ENCODE measurements at regions not wholly inside any gene's neighbourhood (a gene's known extent, or its start where the extent isn't known, plus 50 kb on each side); places are given as distances from the start of the nearest gene placed in this dataset.
A peak's percentile ranks its signal among the peaks of the same experiment; 100 is the strongest.

GRCh38 chr13:33403807-33404362, 118.3 kb upstream of the STARD13 start:
- no peaks in the 10 kb centered on the region for H3K27me3 ChIP-seq
- WGBS = 78% methylated on average over 5 of the region's 5 CpGs
- peaks cover 7 to 36% (median 28%) of the 10 kb centered on the region in 4 donors for H3K4me1 ChIP-seq
- DNase-seq (ENCODE audit: extremely low spot score) = no peak
- H3K36me3 ChIP-seq = no peaks in the 10 kb centered on the region
- intact Hi-C loops (cut with DNase I) = no loop called here
- no peak overlapping the region for H3K27ac ChIP-seq (replicated peaks in 1 of 4)
- H3K4me3 ChIP-seq = no peak overlapping the region
- TF ChIP-seq, protein P1, sequence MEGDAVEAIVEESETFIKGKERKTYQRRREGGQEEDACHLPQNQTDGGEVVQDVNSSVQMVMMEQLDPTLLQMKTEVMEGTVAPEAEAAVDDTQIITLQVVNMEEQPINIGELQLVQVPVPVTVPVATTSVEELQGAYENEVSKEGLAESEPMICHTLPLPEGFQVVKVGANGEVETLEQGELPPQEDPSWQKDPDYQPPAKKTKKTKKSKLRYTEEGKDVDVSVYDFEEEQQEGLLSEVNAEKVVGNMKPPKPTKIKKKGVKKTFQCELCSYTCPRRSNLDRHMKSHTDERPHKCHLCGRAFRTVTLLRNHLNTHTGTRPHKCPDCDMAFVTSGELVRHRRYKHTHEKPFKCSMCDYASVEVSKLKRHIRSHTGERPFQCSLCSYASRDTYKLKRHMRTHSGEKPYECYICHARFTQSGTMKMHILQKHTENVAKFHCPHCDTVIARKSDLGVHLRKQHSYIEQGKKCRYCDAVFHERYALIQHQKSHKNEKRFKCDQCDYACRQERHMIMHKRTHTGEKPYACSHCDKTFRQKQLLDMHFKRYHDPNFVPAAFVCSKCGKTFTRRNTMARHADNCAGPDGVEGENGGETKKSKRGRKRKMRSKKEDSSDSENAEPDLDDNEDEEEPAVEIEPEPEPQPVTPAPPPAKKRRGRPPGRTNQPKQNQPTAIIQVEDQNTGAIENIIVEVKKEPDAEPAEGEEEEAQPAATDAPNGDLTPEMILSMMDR (IDR thresholded peaks at IDR 0.05) = no peak
- TF ChIP-seq POLR2AphosphoS5 (IDR thresholded peaks at IDR 0.05) (no peak), EP300 (IDR thresholded peaks at IDR 0.05) (no peak), POLR2A (IDR thresholded peaks at IDR 0.05; ENCODE audit: low read depth) (no peak)
- H3K9me3 ChIP-seq = no peaks in the 10 kb centered on the region

DNA sequence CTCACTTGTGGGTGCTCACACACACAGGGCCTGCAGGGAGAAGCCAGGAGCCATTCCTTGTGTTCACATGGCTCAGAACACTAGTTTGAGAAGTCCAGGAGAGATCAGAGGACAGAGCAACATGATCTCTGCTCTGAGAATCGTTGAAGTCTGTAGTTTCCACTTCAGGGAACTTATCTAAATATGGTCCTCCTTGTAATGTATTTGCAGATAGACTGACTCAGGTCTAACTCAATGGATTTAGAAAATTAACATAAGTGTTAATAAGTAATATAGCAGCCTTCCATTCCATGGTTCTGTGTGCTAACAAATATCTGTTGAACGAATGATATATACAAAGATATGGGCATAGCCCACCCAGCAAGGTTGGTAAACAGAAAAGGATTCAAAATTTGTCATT, 119.8 kb upstream of the STARD13 start:
- WGBS = 82% methylated on average over 2 of the region's 2 CpGs
- Histone ChIP-seq H3K27me3 (no peaks in the 10 kb centered on the region), H3K9me3 (no peaks in the 10 kb centered on the region), H3K4me3 (no peak overlapping the region), H3K36me3 (no peaks in the 10 kb centered on the region), H3K4me1 (peaks cover 7 to 49% (median 43%) of the 10 kb centered on the region in 4 donors), H3K27ac (replicated peaks in 1 of 4) (no peak overlapping the region)
- DNase-seq (ENCODE audit: extremely low spot score) = no peak
- intact Hi-C loops (cut with DNase I) = no loop called here
- TF ChIP-seq POLR2AphosphoS5 (IDR thresholded peaks at IDR 0.05) (no peak), EP300 (IDR thresholded peaks at IDR 0.05) (no peak), POLR2A (IDR thresholded peaks at IDR 0.05; ENCODE audit: low read depth) (no peak)
- TF ChIP-seq, protein P1 (IDR thresholded peaks at IDR 0.05) = no peak

DNA sequence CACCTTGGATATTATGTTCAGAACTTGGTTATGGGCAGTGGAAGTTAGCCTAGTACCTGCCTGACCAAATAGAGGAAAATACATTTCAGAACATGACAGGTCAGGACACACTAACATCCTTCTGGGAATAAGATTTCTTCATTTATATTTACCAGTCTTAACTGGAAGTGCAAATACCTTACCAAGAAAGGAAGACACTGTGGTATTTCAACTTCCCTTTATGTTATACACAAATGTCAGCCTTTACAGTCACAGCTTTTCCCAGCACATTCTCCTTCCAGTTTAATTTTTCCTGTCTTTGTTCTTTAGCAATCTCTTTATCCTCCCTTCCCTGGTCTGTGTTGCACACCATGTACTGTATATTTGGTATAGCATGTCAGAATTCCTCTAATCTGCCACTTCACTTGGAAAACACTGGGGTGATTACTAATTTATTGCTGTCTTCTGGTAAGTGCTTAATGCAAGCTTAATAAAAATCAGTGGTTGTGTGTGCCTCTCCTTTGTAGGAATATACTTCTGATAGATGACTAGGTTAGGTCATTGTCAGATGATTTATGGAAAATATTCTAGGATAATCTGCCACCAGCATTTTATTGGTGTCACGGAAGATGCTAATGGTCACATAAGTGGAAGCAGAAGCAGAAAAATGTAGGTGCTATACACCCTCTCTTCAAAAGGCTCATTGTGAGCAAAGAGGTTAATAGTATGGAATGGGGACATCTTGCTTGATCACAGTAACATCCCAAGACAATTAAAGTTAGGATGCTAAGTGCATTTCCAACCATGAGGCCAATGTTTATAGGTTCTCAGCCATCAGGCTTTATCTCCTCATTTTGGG, 124.3 kb upstream of the STARD13 start:
- no peaks in the 10 kb centered on the region for H3K36me3 ChIP-seq
- H3K27ac ChIP-seq (replicated peaks in 1 of 4) = peak overlapping the region; percentile 47 to 82 (median 71)
- H3K27me3 ChIP-seq = no peaks in the 10 kb centered on the region
- no peak overlapping the region for H3K4me3 ChIP-seq
- TF ChIP-seq, protein P1 (IDR thresholded peaks at IDR 0.05) = no peak
- TF ChIP-seq POLR2AphosphoS5 (IDR thresholded peaks at IDR 0.05) (peak in 1 of 2 donors; percentile 60), EP300 (IDR thresholded peaks at IDR 0.05) (peak; percentile 86)
- WGBS = 83% methylated on average over 1 of the region's 1 CpG
- H3K4me1 ChIP-seq = peaks cover 0 to 25% (median 24%) of the 10 kb centered on the region in 4 donors
- no peak for DNase-seq (ENCODE audit: extremely low spot score)
- H3K9me3 ChIP-seq = no peaks in the 10 kb centered on the region
- intact Hi-C loops (cut with DNase I) = no loop called here

- peak overlapping the region; percentile 47 to 82 (median 71) for H3K27ac ChIP-seq (replicated peaks in 1 of 4)
- TF ChIP-seq EP300 (IDR thresholded peaks at IDR 0.05) = no peak
- TF ChIP-seq, protein P1 (IDR thresholded peaks at IDR 0.05) = no peak
- TF ChIP-seq POLR2A (IDR thresholded peaks at IDR 0.05; ENCODE audit: low read depth) = no peak
- TF ChIP-seq POLR2AphosphoS5 (IDR thresholded peaks at IDR 0.05) = no peak
- intact Hi-C loops (cut with DNase I) = no loop called here
- no peaks in the 10 kb centered on the region for H3K27me3 ChIP-seq
- no peak for DNase-seq (ENCODE audit: extremely low spot score)
- peaks cover 0 to 25% (median 24%) of the 10 kb centered on the region in 4 donors for H3K4me1 ChIP-seq
- 74% methylated on average over 2 of the region's 2 CpGs for WGBS
- H3K4me3 ChIP-seq = no peak overlapping the region
- no peaks in the 10 kb centered on the region for H3K9me3 ChIP-seq
- H3K36me3 ChIP-seq = no peaks in the 10 kb centered on the region
Measured at GRCh38 chr13:33410619-33411018, 125.1 kb upstream of the STARD13 start.

Data from esophagus muscularis mucosa (tissue), 4 donors.